Neutrophil (primary cell): ENCODE measurements at regions not wholly inside any gene's neighbourhood (a gene's known extent, or its start where the extent isn't known, plus 50 kb on each side); places are given as distances from the start of the nearest gene placed in this dataset.

ENCODE experiments used
- H3K27ac ChIP-seq: fragments of 200-600 bp; sonication (generic); 2 replicates; pipeline ENCODE4 v1.5.1; 2016; ENCODE audit warnings: mild to moderate bottlenecking, moderate library complexity
- H3K27me3 ChIP-seq: fragments of 200-600 bp; sonication (generic); 2 replicates; pipeline ENCODE4 v1.6.0; 2016; ENCODE audit warnings: mild to moderate bottlenecking
- H3K36me3 ChIP-seq: fragments of 200-600 bp; sonication (generic); 2 replicates; pipeline ENCODE4 v1.5.1; 2017
- H3K4me1 ChIP-seq, 2 experiments: fragments of 200-600 bp in 1 of 2; sonication (generic) in 1 of 2; 1 replicate in 1 of 2; 2 replicates in 1 of 2; pipeline versions ENCODE4 v1.5.1 to v1.6.1; 2013 to 2016; ENCODE audit warnings: low read depth in 1 of 2, low read length in 1 of 2, mild to moderate bottlenecking in 1 of 2, moderate library complexity in 1 of 2; ENCODE audit not compliant: control insufficient read depth in 1 of 2, insufficient read depth in 1 of 2
- H3K4me3 ChIP-seq, 2 experiments: fragments of 200-600 bp in 1 of 2; sonication (generic) in 1 of 2; 1 replicate in 1 of 2; 2 replicates in 1 of 2; pipeline ENCODE4 v1.5.1; 2013 to 2016; ENCODE audit warnings: low read depth in 1 of 2, low read length in 1 of 2, mild to moderate bottlenecking in 1 of 2, moderate library complexity in 1 of 2
- H3K9me3 ChIP-seq: fragments of 200-600 bp; sonication (generic); 2 replicates; pipeline ENCODE4 v1.5.1; 2016
- CTCF ChIP-seq: fragments of 200-600 bp; sonication (generic); IDR thresholded peaks from 2 replicates; pipeline ENCODE4 v1.5.1; 2016; ENCODE audit warnings: antibody characterized with exemption

- no peaks in the 10 kb centered on the region for H3K27me3 ChIP-seq
- H3K9me3 ChIP-seq = no peaks in the 10 kb centered on the region
- no peaks in the 10 kb centered on the region for H3K4me1 ChIP-seq
- no peak for TF ChIP-seq CTCF
- no peak overlapping the region for H3K27ac ChIP-seq
- no peaks in the 10 kb centered on the region for H3K36me3 ChIP-seq
- H3K4me3 ChIP-seq = no peak overlapping the region
Measured at GRCh38 chr5:99398976-99399375, 470.2 kb upstream of the CHD1 start.

GRCh38 chr5:99386406-99387077 lies 457.7 kb upstream of the CHD1 start:
- Histone ChIP-seq H3K36me3 (no peaks in the 10 kb centered on the region), H3K9me3 (no peaks in the 10 kb centered on the region), H3K27ac (no peak overlapping the region), H3K27me3 (no peaks in the 10 kb centered on the region), H3K4me3 (no peak overlapping the region), H3K4me1 (no peaks in the 10 kb centered on the region)
- TF ChIP-seq CTCF = no peak

GRCh38 chr5:99379187-99379586 lies 450.4 kb upstream of the CHD1 start:
- no peaks in the 10 kb centered on the region for H3K36me3 ChIP-seq
- H3K4me1 ChIP-seq = no peaks in the 10 kb centered on the region
- no peak overlapping the region for H3K4me3 ChIP-seq
- no peak overlapping the region for H3K27ac ChIP-seq
- H3K27me3 ChIP-seq = no peaks in the 10 kb centered on the region
- TF ChIP-seq CTCF = no peak
- H3K9me3 ChIP-seq = no peaks in the 10 kb centered on the region

- H3K27me3 ChIP-seq = no peaks in the 10 kb centered on the region
- no peak overlapping the region for H3K27ac ChIP-seq
- no peaks in the 10 kb centered on the region for H3K4me1 ChIP-seq
- no peak for TF ChIP-seq CTCF
- no peaks in the 10 kb centered on the region for H3K36me3 ChIP-seq
- no peak overlapping the region for H3K4me3 ChIP-seq
- no peaks in the 10 kb centered on the region for H3K9me3 ChIP-seq
Measured at GRCh38 chr5:99378443-99378842, 449.6 kb upstream of the CHD1 start.

- TF ChIP-seq CTCF = no peak
- no peaks in the 10 kb centered on the region for H3K36me3 ChIP-seq
- no peak overlapping the region for H3K4me3 ChIP-seq
- H3K4me1 ChIP-seq = no peaks in the 10 kb centered on the region
- no peaks in the 10 kb centered on the region for H3K9me3 ChIP-seq
- H3K27me3 ChIP-seq = no peaks in the 10 kb centered on the region
- H3K27ac ChIP-seq = no peak overlapping the region
Measured at GRCh38 chr5:99369797-99370593, 441.2 kb upstream of the CHD1 start.
